Transverse colon (tissue), 4 donors: ENCODE measurements at regions not wholly inside any gene's neighbourhood (a gene's known extent, or its start where the extent isn't known, plus 50 kb on each side); places are given as distances from the start of the nearest gene placed in this dataset.

Experiments used
- CTCF ChIP-seq, 5 experiments: fragments of 200-600 bp in 3 of 5; fragments of 450-650 bp in 2 of 5; sonication (generic) in 3 of 5; IDR thresholded peaks; 1 replicate in 2 of 5; 2 replicates in 3 of 5; pipeline ENCODE4 v1.5.1; 2016 to 2017; ENCODE audit warnings: antibody characterized with exemption in 5 of 5, inconsistent platforms in 3 of 5, mild to moderate bottlenecking in 2 of 5, moderate library complexity in 1 of 5
- POLR2AphosphoS5 ChIP-seq, 3 donors: sonication (generic); formaldehyde crosslinking; IDR thresholded peaks; one replicate each; pipeline ENCODE4 v1.6.1; 2016; ENCODE audit warnings: antibody characterized with exemption in 3 of 3

- no peak for TF ChIP-seq CTCF (IDR thresholded peaks at IDR 0.05)
- no peak for TF ChIP-seq POLR2AphosphoS5 (IDR thresholded peaks at IDR 0.05)
Observed at GRCh38 chr2:215738351-215738750, 275.0 kb downstream of the MREG start.
